ENCODE measurements at regions not wholly inside any gene's neighbourhood (a gene's known extent, or its start where the extent isn't known, plus 50 kb on each side); places are given as distances from the start of the nearest gene placed in this dataset.

GRCh38 chr13:103788061-103788652, 721.9 kb upstream of the SLC10A2 start:
- intact Hi-C loops (cut with DNase I; ENCODE audit: low total_unique reads): no loop called here
- Histone ChIP-seq H3K27me3 (no peaks in the 10 kb centered on the region), H3K9me3 (peaks cover 0 to 5% (median 0%) of the 10 kb centered on the region in 3 donors), H3K36me3 (no peaks in the 10 kb centered on the region), H3K4me3 (no peak overlapping the region), H3K27ac (no peak overlapping the region), H3K4me1 (no peaks in the 10 kb centered on the region)
- DNase-seq: no peak
- TF ChIP-seq CTCF (IDR thresholded peaks at IDR 0.05): no peak

GRCh38 chr13:103772576-103772975, 706.4 kb upstream of the SLC10A2 start:
- H3K4me3 ChIP-seq: no peak overlapping the region
- H3K4me1 ChIP-seq: no peaks in the 10 kb centered on the region
- H3K27ac ChIP-seq: no peak overlapping the region
- DNase-seq: no peak
- TF ChIP-seq CTCF (IDR thresholded peaks at IDR 0.05): no peak
- no peaks in the 10 kb centered on the region for H3K36me3 ChIP-seq
- intact Hi-C loops (cut with DNase I; ENCODE audit: low total_unique reads): no loop called here
- H3K9me3 ChIP-seq: peaks cover 0 to 5% (median 3%) of the 10 kb centered on the region in 3 donors
- H3K27me3 ChIP-seq: no peaks in the 10 kb centered on the region

DNA sequence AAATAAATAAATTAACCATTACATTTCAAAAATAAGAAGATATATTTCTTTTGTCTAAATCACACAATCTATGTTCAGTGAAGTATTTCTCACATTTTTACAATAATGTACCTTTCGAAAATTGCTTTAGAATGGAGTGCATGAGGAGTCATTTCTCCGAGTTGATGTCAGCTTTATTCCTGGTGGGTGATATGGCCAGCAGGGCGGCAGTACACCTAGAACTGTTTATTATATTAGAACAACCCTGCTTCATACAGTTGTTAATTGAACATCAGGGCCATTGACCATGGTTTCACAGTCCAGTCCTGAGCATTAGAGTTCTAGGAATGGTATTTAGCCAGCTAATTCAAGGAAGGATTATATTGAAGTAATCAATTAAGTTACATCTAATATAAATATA, 696.3 kb upstream of the SLC10A2 start:
- no peak for DNase-seq
- Histone ChIP-seq H3K36me3 (no peaks in the 10 kb centered on the region), H3K4me3 (no peak overlapping the region), H3K4me1 (no peaks in the 10 kb centered on the region), H3K9me3 (no peaks in the 10 kb centered on the region), H3K27ac (no peak overlapping the region), H3K27me3 (no peaks in the 10 kb centered on the region)
- intact Hi-C loops (cut with DNase I; ENCODE audit: low total_unique reads): no loop called here
- no peak for TF ChIP-seq CTCF (IDR thresholded peaks at IDR 0.05)

- no peak for TF ChIP-seq CTCF (IDR thresholded peaks at IDR 0.05)
- Histone ChIP-seq H3K4me1 (no peaks in the 10 kb centered on the region), H3K27me3 (no peaks in the 10 kb centered on the region), H3K9me3 (no peaks in the 10 kb centered on the region), H3K36me3 (no peaks in the 10 kb centered on the region), H3K27ac (no peak overlapping the region), H3K4me3 (no peak overlapping the region)
- intact Hi-C loops (cut with DNase I; ENCODE audit: low total_unique reads): no loop called here
- DNase-seq: no peak
Measured at GRCh38 chr13:103759361-103759760, 693.1 kb upstream of the SLC10A2 start.

DNA sequence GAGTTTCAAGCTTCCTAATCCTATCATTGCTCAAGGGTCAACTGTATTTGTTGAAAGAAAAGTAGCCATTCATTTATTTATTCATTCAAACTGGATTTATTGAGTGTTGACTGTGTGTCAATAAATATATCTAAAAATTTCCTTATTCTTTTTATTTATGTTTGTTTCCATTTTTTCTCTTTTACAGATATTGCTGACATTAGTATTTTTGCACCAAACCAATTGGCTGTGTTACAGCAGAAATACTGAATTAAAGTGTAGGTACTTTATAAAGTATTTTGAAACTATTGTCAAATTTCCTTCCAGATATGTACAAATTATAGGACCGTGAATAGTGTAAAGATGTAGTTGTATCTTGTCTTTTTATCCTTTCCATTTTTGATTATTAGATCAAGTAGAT, 692.0 kb upstream of the SLC10A2 start:
- no peak for TF ChIP-seq CTCF (IDR thresholded peaks at IDR 0.05)
- no peak overlapping the region for H3K27ac ChIP-seq
- no peaks in the 10 kb centered on the region for H3K9me3 ChIP-seq
- intact Hi-C loops (cut with DNase I; ENCODE audit: low total_unique reads): no loop called here
- no peaks in the 10 kb centered on the region for H3K27me3 ChIP-seq
- DNase-seq: no peak
- no peaks in the 10 kb centered on the region for H3K36me3 ChIP-seq
- H3K4me1 ChIP-seq: no peaks in the 10 kb centered on the region
- H3K4me3 ChIP-seq: no peak overlapping the region

GRCh38 chr13:103757361-103757760, 691.1 kb upstream of the SLC10A2 start:
- Histone ChIP-seq H3K27me3 (no peaks in the 10 kb centered on the region), H3K9me3 (no peaks in the 10 kb centered on the region), H3K4me1 (no peaks in the 10 kb centered on the region), H3K36me3 (no peaks in the 10 kb centered on the region), H3K27ac (no peak overlapping the region), H3K4me3 (no peak overlapping the region)
- DNase-seq: no peak
- TF ChIP-seq CTCF (IDR thresholded peaks at IDR 0.05): no peak
- intact Hi-C loops (cut with DNase I; ENCODE audit: low total_unique reads): no loop called here
